ENCODE measurements at regions not wholly inside any gene's neighbourhood (a gene's known extent, or its start where the extent isn't known, plus 50 kb on each side); places are given as distances from the start of the nearest gene placed in this dataset.

GRCh38 chr6:82607998-82608725 lies 244.5 kb downstream of the TPBG start:
- no peak for TF ChIP-seq CTCF (IDR thresholded peaks at IDR 0.05; ENCODE audit: partially characterized antibody, unreplicated experiment)
- no peak overlapping the region for H3K4me3 Mint-ChIP-seq (ENCODE audit: unreplicated experiment)
- no peak for DNase-seq
- peaks cover 2% of the 10 kb centered on the region for H3K9me3 Mint-ChIP-seq (ENCODE audit: unreplicated experiment)
- peaks cover 1% of the 10 kb centered on the region for H3K27me3 Mint-ChIP-seq (ENCODE audit: unreplicated experiment)
- peaks cover 7% of the 10 kb centered on the region for H3K4me1 Mint-ChIP-seq (ENCODE audit: low read depth, unreplicated experiment)
- no peak overlapping the region for H3K27ac Mint-ChIP-seq (ENCODE audit: unreplicated experiment)
- H3K36me3 Mint-ChIP-seq (ENCODE audit: unreplicated experiment), result peaks cover 6% of the 10 kb centered on the region

- Mint-ChIP-seq H3K4me3 (ENCODE audit: unreplicated experiment) (no peak overlapping the region), H3K36me3 (ENCODE audit: unreplicated experiment) (peaks cover 6% of the 10 kb centered on the region), H3K27ac (ENCODE audit: unreplicated experiment) (no peak overlapping the region), H3K27me3 (ENCODE audit: unreplicated experiment) (peaks cover 1% of the 10 kb centered on the region), H3K9me3 (ENCODE audit: unreplicated experiment) (peaks cover 2% of the 10 kb centered on the region), H3K4me1 (ENCODE audit: low read depth, unreplicated experiment) (peaks cover 7% of the 10 kb centered on the region)
- no peak for TF ChIP-seq CTCF (IDR thresholded peaks at IDR 0.05; ENCODE audit: partially characterized antibody, unreplicated experiment)
- no peak for DNase-seq
These were observed 245.2 kb downstream of the TPBG start for GRCh38 chr6:82608781-82609180.

- Mint-ChIP-seq H3K9me3 (ENCODE audit: unreplicated experiment) (peaks cover 2% of the 10 kb centered on the region), H3K27ac (ENCODE audit: unreplicated experiment) (no peak overlapping the region), H3K36me3 (ENCODE audit: unreplicated experiment) (no peaks in the 10 kb centered on the region), H3K4me3 (ENCODE audit: unreplicated experiment) (no peak overlapping the region), H3K4me1 (ENCODE audit: low read depth, unreplicated experiment) (peaks cover 7% of the 10 kb centered on the region), H3K27me3 (ENCODE audit: unreplicated experiment) (peaks cover 1% of the 10 kb centered on the region)
- DNase-seq, result no peak
- TF ChIP-seq CTCF (IDR thresholded peaks at IDR 0.05; ENCODE audit: partially characterized antibody, unreplicated experiment), result no peak
These were observed 248.1 kb downstream of the TPBG start for GRCh38 chr6:82611751-82612150.

GRCh38 chr6:82612475-82613039 lies 248.9 kb downstream of the TPBG start:
- Mint-ChIP-seq H3K36me3 (ENCODE audit: unreplicated experiment) (no peaks in the 10 kb centered on the region), H3K27ac (ENCODE audit: unreplicated experiment) (no peak overlapping the region), H3K9me3 (ENCODE audit: unreplicated experiment) (peaks cover 2% of the 10 kb centered on the region), H3K4me1 (ENCODE audit: low read depth, unreplicated experiment) (peaks cover 7% of the 10 kb centered on the region), H3K27me3 (ENCODE audit: unreplicated experiment) (peaks cover 1% of the 10 kb centered on the region), H3K4me3 (ENCODE audit: unreplicated experiment) (no peak overlapping the region)
- DNase-seq, result no peak
- TF ChIP-seq CTCF (IDR thresholded peaks at IDR 0.05; ENCODE audit: partially characterized antibody, unreplicated experiment), result no peak

GRCh38 chr6:82614518-82614917 lies 250.9 kb downstream of the TPBG start:
- H3K36me3 Mint-ChIP-seq (ENCODE audit: unreplicated experiment), result no peaks in the 10 kb centered on the region
- H3K4me3 Mint-ChIP-seq (ENCODE audit: unreplicated experiment), result no peak overlapping the region
- H3K27ac Mint-ChIP-seq (ENCODE audit: unreplicated experiment), result no peak overlapping the region
- H3K4me1 Mint-ChIP-seq (ENCODE audit: low read depth, unreplicated experiment), result peaks cover 7% of the 10 kb centered on the region
- H3K9me3 Mint-ChIP-seq (ENCODE audit: unreplicated experiment), result no peaks in the 10 kb centered on the region
- no peak for DNase-seq
- TF ChIP-seq CTCF (IDR thresholded peaks at IDR 0.05; ENCODE audit: partially characterized antibody, unreplicated experiment), result no peak
- H3K27me3 Mint-ChIP-seq (ENCODE audit: unreplicated experiment), result peaks cover 1% of the 10 kb centered on the region
